ENCODE measurements at regions not wholly inside any gene's neighbourhood (a gene's known extent, or its start where the extent isn't known, plus 50 kb on each side); places are given as distances from the start of the nearest gene placed in this dataset.
A peak's percentile ranks its signal among the peaks of the same experiment; 100 is the strongest.

GRCh38 chr6:80676386-80676785 is 569.9 kb downstream of the BCKDHB start:
- Histone ChIP-seq H3K4me1 (no peaks in the 10 kb centered on the region), H3K9me3 (peaks cover 0 to 10% (median 7%) of the 10 kb centered on the region in 4 donors), H3K4me3 (no peak overlapping the region), H3K36me3 (no peaks in the 10 kb centered on the region), H3K27ac (no peak overlapping the region), H3K27me3 (no peaks in the 10 kb centered on the region)
- intact Hi-C loops (cut with DNase I; ENCODE audit: low total_unique reads) = no loop called here
- 63 to 87% (median 84%) methylated on average over 3 of the region's 3 CpGs for WGBS, 5 donors
- no peak for DNase-seq
- TF ChIP-seq CTCF (IDR thresholded peaks at IDR 0.05) = no peak
- TF ChIP-seq EP300 (IDR thresholded peaks at IDR 0.05) = no peak
- TF ChIP-seq POLR2AphosphoS5 (IDR thresholded peaks at IDR 0.05) = no peak
- TF ChIP-seq POLR2A (IDR thresholded peaks at IDR 0.05) = no peak

- Histone ChIP-seq H3K36me3 (no peaks in the 10 kb centered on the region), H3K4me3 (no peak overlapping the region), H3K27me3 (no peaks in the 10 kb centered on the region), H3K4me1 (no peaks in the 10 kb centered on the region), H3K27ac (no peak overlapping the region), H3K9me3 (peaks cover 0 to 10% (median 7%) of the 10 kb centered on the region in 4 donors)
- 34 to 62% (median 39%) methylated on average over 1 of the region's 1 CpG for WGBS, 5 donors
- no peak for TF ChIP-seq POLR2AphosphoS5 (IDR thresholded peaks at IDR 0.05)
- TF ChIP-seq CTCF (IDR thresholded peaks at IDR 0.05) = no peak
- no peak for TF ChIP-seq EP300 (IDR thresholded peaks at IDR 0.05)
- TF ChIP-seq POLR2A (IDR thresholded peaks at IDR 0.05) = no peak
- DNase-seq = peak in 1 of 2 donors; percentile 5
- intact Hi-C loops (cut with DNase I; ENCODE audit: low total_unique reads) = no loop called here
Observed at GRCh38 chr6:80674669-80675068, 568.2 kb downstream of the BCKDHB start.

GRCh38 chr6:80673367-80673766 is 566.9 kb downstream of the BCKDHB start:
- TF ChIP-seq POLR2AphosphoS5 (IDR thresholded peaks at IDR 0.05) = no peak
- no peak for TF ChIP-seq POLR2A (IDR thresholded peaks at IDR 0.05)
- TF ChIP-seq EP300 (IDR thresholded peaks at IDR 0.05) = no peak
- TF ChIP-seq CTCF (IDR thresholded peaks at IDR 0.05) = no peak
- intact Hi-C loops (cut with DNase I; ENCODE audit: low total_unique reads) = no loop called here
- Histone ChIP-seq H3K36me3 (no peaks in the 10 kb centered on the region), H3K9me3 (peaks cover 0 to 10% (median 7%) of the 10 kb centered on the region in 4 donors), H3K27ac (no peak overlapping the region), H3K4me1 (no peaks in the 10 kb centered on the region), H3K27me3 (no peaks in the 10 kb centered on the region), H3K4me3 (no peak overlapping the region)
- no peak for DNase-seq

- intact Hi-C loops (cut with DNase I; ENCODE audit: low total_unique reads) = no loop called here
- peak in 1 of 2 donors; percentile 8 for DNase-seq
Observed at GRCh38 chr6:80667006-80667405, 560.5 kb downstream of the BCKDHB start.

More at GRCh38 chr6:80667006-80667405, 560.5 kb downstream of the BCKDHB start:
- TF ChIP-seq POLR2AphosphoS5 (IDR thresholded peaks at IDR 0.05) (no peak), CTCF (IDR thresholded peaks at IDR 0.05) (no peak), EP300 (IDR thresholded peaks at IDR 0.05) (no peak), POLR2A (IDR thresholded peaks at IDR 0.05) (no peak)
- H3K4me3 ChIP-seq = no peak overlapping the region
- H3K27ac ChIP-seq = no peak overlapping the region
- no peaks in the 10 kb centered on the region for H3K27me3 ChIP-seq
- no peaks in the 10 kb centered on the region for H3K4me1 ChIP-seq
- no peaks in the 10 kb centered on the region for H3K9me3 ChIP-seq
- H3K36me3 ChIP-seq = no peaks in the 10 kb centered on the region

Data from stomach (tissue), 8 donors.